Central memory CD4-positive, alpha-beta T cell (primary cell): ENCODE measurements at regions not wholly inside any gene's neighbourhood (a gene's known extent, or its start where the extent isn't known, plus 50 kb on each side); places are given as distances from the start of the nearest gene placed in this dataset.

Experiments
- DNase-seq: peaks from one replicate; pipeline ENCODE4 v3.0.0; 2022

GRCh38 chr1:184221087-184221486 is 165.7 kb upstream of the C1orf21 start:
- DNase-seq = no peak

- DNase-seq = peak; percentile 12
Measured at GRCh38 chr1:184222652-184223052, 164.2 kb upstream of the C1orf21 start.

- DNase-seq = no peak
Measured at GRCh38 chr1:184223216-184223615, 163.6 kb upstream of the C1orf21 start.

- no peak for DNase-seq
Measured at GRCh38 chr1:184225283-184226099, 161.3 kb upstream of the C1orf21 start.

GRCh38 chr1:184226100-184226487 is 160.7 kb upstream of the C1orf21 start:
- no peak for DNase-seq

GRCh38 chr1:184228558-184228957 is 158.3 kb upstream of the C1orf21 start:
- DNase-seq = no peak

- no peak for DNase-seq
Measured at GRCh38 chr1:184237588-184237987, 149.2 kb upstream of the C1orf21 start.

- no peak for DNase-seq
Measured at GRCh38 chr1:184241446-184241845, 145.4 kb upstream of the C1orf21 start.

GRCh38 chr1:184242507-184242943 is 144.3 kb upstream of the C1orf21 start:
- DNase-seq = no peak

- DNase-seq = no peak
Measured at GRCh38 chr1:184244962-184245361, 141.9 kb upstream of the C1orf21 start.

GRCh38 chr1:184247671-184248070 is 139.2 kb upstream of the C1orf21 start:
- no peak for DNase-seq

- no peak for DNase-seq
Measured at GRCh38 chr1:184253921-184254320, 132.9 kb upstream of the C1orf21 start.

GRCh38 chr1:184254849-184255248 is 132.0 kb upstream of the C1orf21 start:
- no peak for DNase-seq

- DNase-seq = no peak
Measured at GRCh38 chr1:184255560-184255959, 131.3 kb upstream of the C1orf21 start.

- no peak for DNase-seq
Measured at GRCh38 chr1:184257873-184258272, 129.0 kb upstream of the C1orf21 start.

- DNase-seq = no peak
Measured at GRCh38 chr1:184258525-184258924, 128.3 kb upstream of the C1orf21 start.

- no peak for DNase-seq
Measured at GRCh38 chr1:184260382-184260781, 126.4 kb upstream of the C1orf21 start.

- DNase-seq = no peak
Measured at GRCh38 chr1:184262109-184262508, 124.7 kb upstream of the C1orf21 start.

- DNase-seq = no peak
Measured at GRCh38 chr1:184267747-184268146, 119.1 kb upstream of the C1orf21 start.

GRCh38 chr1:184270556-184270955 is 116.3 kb upstream of the C1orf21 start:
- DNase-seq = no peak

GRCh38 chr1:184272175-184272866 is 114.5 kb upstream of the C1orf21 start:
- DNase-seq = no peak

GRCh38 chr1:184276416-184276815 is 110.4 kb upstream of the C1orf21 start:
- DNase-seq = no peak

- no peak for DNase-seq
Measured at GRCh38 chr1:184279911-184280458, 106.8 kb upstream of the C1orf21 start.

GRCh38 chr1:184283999-184284398 is 102.8 kb upstream of the C1orf21 start:
- DNase-seq = no peak
